ENCODE measurements at regions not wholly inside any gene's neighbourhood (a gene's known extent, or its start where the extent isn't known, plus 50 kb on each side); places are given as distances from the start of the nearest gene placed in this dataset.

DNA sequence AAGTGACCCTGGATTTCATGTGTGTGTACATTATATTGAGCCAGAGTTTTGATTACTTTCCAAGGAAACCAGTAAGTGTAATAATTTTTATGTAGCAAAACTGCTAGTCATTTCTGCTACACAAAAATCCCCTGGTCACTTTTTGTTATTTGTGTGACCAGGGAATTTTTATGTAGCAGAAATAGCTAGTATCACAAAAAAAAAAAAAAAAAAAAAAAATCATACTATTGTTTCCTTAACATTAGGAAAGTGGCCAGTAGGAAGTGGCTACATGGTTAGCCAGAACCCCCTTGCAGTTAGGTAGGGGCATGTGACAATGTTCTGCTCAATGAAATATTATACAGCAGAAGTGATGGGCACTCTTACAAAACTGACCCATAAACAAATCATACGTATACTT, 434.0 kb upstream of the BTBD3 start:
- H3K9me3 ChIP-seq = no peaks in the 10 kb centered on the region
- intact Hi-C loops (cut with DNase I) = no loop called here
- H3K27ac ChIP-seq = no peak overlapping the region
- DNase-seq (no peak), ATAC-seq (no peak)
- no peak overlapping the region for H3K4me3 ChIP-seq
- no peaks in the 10 kb centered on the region for H3K27me3 ChIP-seq
- TF ChIP-seq POLR2A (IDR thresholded peaks at IDR 0.05) (no peak), CTCF (IDR thresholded peaks at IDR 0.05) (no peak)
- H3K36me3 ChIP-seq = no peaks in the 10 kb centered on the region
- no peaks in the 10 kb centered on the region for H3K4me1 ChIP-seq
- WGBS, 4 donors = 77 to 93% (median 87%) methylated on average over 1 of the region's 1 CpG

- Histone ChIP-seq H3K27me3 (no peaks in the 10 kb centered on the region), H3K27ac (no peak overlapping the region), H3K4me3 (no peak overlapping the region), H3K4me1 (no peaks in the 10 kb centered on the region), H3K36me3 (no peaks in the 10 kb centered on the region), H3K9me3 (no peaks in the 10 kb centered on the region)
- intact Hi-C loops (cut with DNase I) = no loop called here
- DNase-seq (no peak), ATAC-seq (no peak)
- TF ChIP-seq POLR2A (IDR thresholded peaks at IDR 0.05) (no peak), CTCF (IDR thresholded peaks at IDR 0.05) (no peak)
- WGBS, 4 donors = 90 to 97% (median 94%) methylated on average over 1 of the region's 1 CpG
Measured at GRCh38 chr20:11484479-11484878, 433.2 kb upstream of the BTBD3 start.

GRCh38 chr20:11492386-11492785, 425.3 kb upstream of the BTBD3 start:
- no peak for TF ChIP-seq CTCF (IDR thresholded peaks at IDR 0.05)
- no peak for TF ChIP-seq POLR2A (IDR thresholded peaks at IDR 0.05)
- H3K27me3 ChIP-seq = no peaks in the 10 kb centered on the region
- no peaks in the 10 kb centered on the region for H3K4me1 ChIP-seq
- H3K9me3 ChIP-seq = no peaks in the 10 kb centered on the region
- H3K4me3 ChIP-seq = no peak overlapping the region
- H3K27ac ChIP-seq = no peak overlapping the region
- no peaks in the 10 kb centered on the region for H3K36me3 ChIP-seq
- intact Hi-C loops (cut with DNase I) = no loop called here
- no peak for ATAC-seq
- DNase-seq = no peak

DNA sequence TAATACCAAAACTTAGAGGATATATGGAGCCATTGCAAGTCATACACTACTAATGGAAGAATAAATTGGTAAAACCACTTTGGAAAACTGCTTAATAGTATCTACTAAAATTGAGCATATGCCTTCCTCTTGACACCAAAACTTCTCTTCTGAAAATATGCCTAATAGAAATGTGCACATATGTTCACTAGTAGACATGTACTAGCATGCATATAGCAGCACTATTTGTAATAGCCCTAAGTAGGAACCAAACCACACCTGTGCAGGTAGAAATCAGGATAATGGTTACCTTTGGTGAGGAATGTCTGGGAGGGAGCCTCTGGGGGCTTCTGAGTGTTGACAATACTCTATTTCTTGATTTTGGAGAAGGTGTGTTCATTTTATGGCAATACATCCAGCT, 424.8 kb upstream of the BTBD3 start:
- TF ChIP-seq POLR2A (IDR thresholded peaks at IDR 0.05) = no peak
- no peak for TF ChIP-seq CTCF (IDR thresholded peaks at IDR 0.05)
- no peaks in the 10 kb centered on the region for H3K36me3 ChIP-seq

More for the DNA sequence above, 424.8 kb upstream of the BTBD3 start:
- ATAC-seq (no peak), DNase-seq (no peak)
- no peaks in the 10 kb centered on the region for H3K27me3 ChIP-seq
- H3K4me1 ChIP-seq = no peaks in the 10 kb centered on the region
- no peaks in the 10 kb centered on the region for H3K9me3 ChIP-seq
- H3K27ac ChIP-seq = no peak overlapping the region
- intact Hi-C loops (cut with DNase I) = no loop called here
- no peak overlapping the region for H3K4me3 ChIP-seq
